RWPE1 (cell line): ENCODE measurements at regions not wholly inside any gene's neighbourhood (a gene's known extent, or its start where the extent isn't known, plus 50 kb on each side); places are given as distances from the start of the nearest gene placed in this dataset.

Source experiments
- CTCF ChIA-PET: fragments of 350-600 bp; sonication (Branson Sonifier 250); formaldehyde crosslinking; extraction: SDS; loops from one replicate; lab custom pipeline; 2021; lab: Yijun Ruan, JAX
- POLR2A ChIA-PET: fragments of 400-600 bp; formaldehyde crosslinking; extraction: SDS; loops from one replicate; lab custom pipeline; 2020; ENCODE audit warnings: antibody characterized with exemption; ENCODE audit not compliant: low non-redundant PET; lab: Yijun Ruan, JAX
- DNase-seq: peaks from one replicate; pipeline ENCODE4 v3.0.0; 2012; ENCODE audit warnings: low spot score
- H3K27ac ChIP-seq: fragments of 450-650 bp; 2 replicates; pipeline ENCODE4 v1.5.1; 2017
- CTCF ChIP-seq: fragments of 450-650 bp; conservative IDR thresholded peaks from 2 replicates; pipeline ENCODE4 v1.5.1; 2017; ENCODE audit warnings: low read depth, mild to moderate bottlenecking

- TF ChIP-seq CTCF: no peak
- DNase-seq: no peak
- ChIA-PET POLR2A (no interaction called here), CTCF (interaction anchor here (0.6 to 0.7 kb wide), 3 partner anchors 122 to 954 kb away, joined by 3 to 4 read pairs (median 3); no protein-coding TSS in a partner anchor)
- H3K27ac ChIP-seq: no peak overlapping the region
Measured at GRCh38 chr9:135255033-135255840, 167.8 kb downstream of the OLFM1 start.

- DNase-seq: no peak
- TF ChIP-seq CTCF: no peak
- H3K27ac ChIP-seq: no peak overlapping the region
- ChIA-PET CTCF (interaction anchor here (0.6 kb wide), 1 partner anchor 311 kb away, joined by 3 read pairs; no protein-coding TSS in a partner anchor), POLR2A (no interaction called here)
Measured at GRCh38 chr9:135255841-135256580, 168.5 kb downstream of the OLFM1 start.

GRCh38 chr9:135256581-135257354, 169.3 kb downstream of the OLFM1 start:
- TF ChIP-seq CTCF: no peak
- no peak for DNase-seq
- ChIA-PET CTCF (interaction anchor here (0.6 kb wide), 1 partner anchor 310 kb away, joined by 3 read pairs; no protein-coding TSS in a partner anchor), POLR2A (no interaction called here)
- no peak overlapping the region for H3K27ac ChIP-seq

GRCh38 chr9:135258461-135258860, 171.0 kb downstream of the OLFM1 start:
- ChIA-PET POLR2A (no interaction called here), CTCF (interaction anchor here (0.6 kb wide), 1 partner anchor 40 kb away, joined by 4 read pairs; no protein-coding TSS in a partner anchor)
- no peak for DNase-seq
- no peak for TF ChIP-seq CTCF
- no peak overlapping the region for H3K27ac ChIP-seq

- CTCF ChIA-PET: interaction anchor here (1.0 kb wide), 1 partner anchor 173 kb away, joined by 5 read pairs; no protein-coding TSS in a partner anchor
- POLR2A ChIA-PET: interaction anchor here (0.7 kb wide), 1 partner anchor 11 kb away, joined by 6 read pairs; no protein-coding TSS in a partner anchor
- H3K27ac ChIP-seq: no peak overlapping the region
- TF ChIP-seq CTCF: no peak
- no peak for DNase-seq
Measured at GRCh38 chr9:135259273-135259672, 171.8 kb downstream of the OLFM1 start.
